GM12801 (cell line): ENCODE measurements at regions not wholly inside any gene's neighbourhood (a gene's known extent, or its start where the extent isn't known, plus 50 kb on each side); places are given as distances from the start of the nearest gene placed in this dataset.

Source experiments
- TF ChIP-seq, protein P1 (sequence below): IDR thresholded peaks from one replicate; pipeline ENCODE4 v1.5.1; 2011; ENCODE audit warnings: control low read depth; ENCODE audit not compliant: insufficient read length; ENCODE audit errors: extremely low read depth

DNA sequence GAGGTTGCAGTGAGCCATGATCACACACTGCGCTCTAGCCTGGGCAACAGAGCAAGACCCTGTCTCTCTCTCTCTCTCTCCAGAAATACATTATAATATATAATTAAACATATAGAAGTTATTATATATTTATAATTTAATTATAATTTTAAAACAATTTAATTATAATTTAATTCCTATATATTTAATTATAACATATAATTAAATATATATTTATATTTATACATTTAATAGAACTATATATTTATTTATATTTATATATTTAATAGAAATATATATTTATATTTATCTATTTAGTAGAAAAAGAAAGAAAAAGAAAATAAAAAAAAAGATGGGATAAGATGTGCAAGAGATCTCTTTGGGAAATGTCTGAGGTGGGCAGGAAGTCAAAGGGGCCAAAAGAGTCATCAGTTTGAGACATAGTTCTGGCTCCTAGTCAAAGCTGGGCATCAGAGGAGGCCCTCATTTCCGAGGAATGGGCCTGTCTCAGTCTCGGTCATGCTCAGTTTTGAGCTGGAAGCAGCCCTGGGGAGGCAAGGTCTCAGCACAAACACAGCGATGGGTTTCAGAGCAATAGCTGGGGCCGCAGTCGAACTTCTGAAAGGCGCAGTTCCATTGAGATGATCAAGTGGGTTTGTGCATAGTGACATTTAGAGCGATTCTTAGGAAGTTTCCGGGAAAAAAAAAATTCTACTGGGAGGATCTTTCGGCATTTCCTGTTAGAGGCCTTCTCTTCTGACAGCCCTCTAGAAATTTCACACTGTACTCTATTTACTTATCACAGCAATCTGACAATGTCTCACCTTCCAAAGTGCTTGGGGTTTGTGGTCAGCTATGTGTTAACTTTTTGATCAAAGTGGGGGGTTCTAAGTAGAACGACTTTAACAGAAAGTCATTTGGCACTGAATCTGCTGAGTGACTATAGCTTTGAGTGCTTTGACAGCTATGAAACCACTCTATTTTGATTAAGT, 58.7 kb upstream of the GZMB start:
- TF ChIP-seq, protein P1, sequence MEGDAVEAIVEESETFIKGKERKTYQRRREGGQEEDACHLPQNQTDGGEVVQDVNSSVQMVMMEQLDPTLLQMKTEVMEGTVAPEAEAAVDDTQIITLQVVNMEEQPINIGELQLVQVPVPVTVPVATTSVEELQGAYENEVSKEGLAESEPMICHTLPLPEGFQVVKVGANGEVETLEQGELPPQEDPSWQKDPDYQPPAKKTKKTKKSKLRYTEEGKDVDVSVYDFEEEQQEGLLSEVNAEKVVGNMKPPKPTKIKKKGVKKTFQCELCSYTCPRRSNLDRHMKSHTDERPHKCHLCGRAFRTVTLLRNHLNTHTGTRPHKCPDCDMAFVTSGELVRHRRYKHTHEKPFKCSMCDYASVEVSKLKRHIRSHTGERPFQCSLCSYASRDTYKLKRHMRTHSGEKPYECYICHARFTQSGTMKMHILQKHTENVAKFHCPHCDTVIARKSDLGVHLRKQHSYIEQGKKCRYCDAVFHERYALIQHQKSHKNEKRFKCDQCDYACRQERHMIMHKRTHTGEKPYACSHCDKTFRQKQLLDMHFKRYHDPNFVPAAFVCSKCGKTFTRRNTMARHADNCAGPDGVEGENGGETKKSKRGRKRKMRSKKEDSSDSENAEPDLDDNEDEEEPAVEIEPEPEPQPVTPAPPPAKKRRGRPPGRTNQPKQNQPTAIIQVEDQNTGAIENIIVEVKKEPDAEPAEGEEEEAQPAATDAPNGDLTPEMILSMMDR: no peak

GRCh38 chr14:24690492-24690891, 56.5 kb upstream of the GZMB start:
- TF ChIP-seq, protein P1: no peak

GRCh38 chr14:24688030-24688658, 54.2 kb upstream of the GZMB start:
- TF ChIP-seq, protein P1: no peak
